T-helper 1 cell treated with Interleukin-12 subunit alpha and Interleukin-12 subunit beta and Interleukin-4 antibody, amounts not matched to agents 30 μg/mL and 1 μg/mL, for 36 hours (primary cell): ENCODE measurements at regions not wholly inside any gene's neighbourhood (a gene's known extent, or its start where the extent isn't known, plus 50 kb on each side); places are given as distances from the start of the nearest gene placed in this dataset.

Experiments used
- H3K27ac Mint-ChIP-seq: one replicate; pipeline ENCODE4 v1.8.0; 2021; ENCODE audit warnings: mild to moderate bottlenecking, mixed read lengths
- H3K27me3 Mint-ChIP-seq: one replicate; pipeline ENCODE4 v1.8.0; 2021; ENCODE audit warnings: low read depth, mixed read lengths
- H3K36me3 Mint-ChIP-seq: one replicate; pipeline ENCODE4 v1.8.0; 2021; ENCODE audit warnings: low read depth, mixed read lengths
- H3K4me1 Mint-ChIP-seq: one replicate; pipeline ENCODE4 v1.8.0; 2021; ENCODE audit warnings: low read depth, mixed read lengths
- H3K4me3 Mint-ChIP-seq: one replicate; pipeline ENCODE4 v1.8.0; 2021; ENCODE audit warnings: mild to moderate bottlenecking, moderate library complexity, mixed read lengths
- H3K9me3 Mint-ChIP-seq: one replicate; pipeline ENCODE4 v1.8.0; 2021; ENCODE audit warnings: mixed read lengths

DNA sequence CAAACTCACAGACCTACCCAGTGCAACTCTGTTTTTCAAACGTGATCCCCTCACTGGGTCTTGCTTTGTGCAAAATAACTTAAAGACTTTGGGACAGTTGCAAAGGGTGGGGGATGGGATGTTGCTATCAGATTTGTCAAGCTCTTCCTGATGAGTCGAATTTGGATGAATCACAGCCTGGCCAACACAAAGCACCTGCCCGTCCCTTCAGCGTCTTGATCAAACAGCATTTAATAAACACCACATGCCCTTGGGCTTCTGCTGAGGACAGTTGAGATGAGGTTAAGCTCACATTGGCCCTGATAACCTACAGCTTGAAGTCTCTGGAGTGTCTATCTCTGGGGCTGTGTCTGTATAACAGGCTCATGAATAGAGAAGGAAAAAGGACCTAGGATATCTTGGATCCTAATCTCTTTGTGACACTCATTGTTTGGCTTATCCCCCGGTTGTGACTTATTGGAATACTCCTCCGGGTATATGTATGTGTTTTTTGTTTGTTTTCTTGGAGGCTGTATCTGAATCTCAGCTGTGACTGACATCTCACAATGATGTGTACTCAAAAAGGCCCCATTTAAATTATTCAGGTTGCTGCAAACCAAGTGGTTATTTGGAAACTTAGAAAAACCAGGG is 132.6 kb upstream of the NAMPT start:
- no peak overlapping the region for H3K4me3 Mint-ChIP-seq
- peaks cover 20% of the 10 kb centered on the region for H3K9me3 Mint-ChIP-seq
- peaks cover 5% of the 10 kb centered on the region for H3K36me3 Mint-ChIP-seq
- peaks cover 29% of the 10 kb centered on the region for H3K4me1 Mint-ChIP-seq
- H3K27ac Mint-ChIP-seq, result no peak overlapping the region
- no peaks in the 10 kb centered on the region for H3K27me3 Mint-ChIP-seq

DNA sequence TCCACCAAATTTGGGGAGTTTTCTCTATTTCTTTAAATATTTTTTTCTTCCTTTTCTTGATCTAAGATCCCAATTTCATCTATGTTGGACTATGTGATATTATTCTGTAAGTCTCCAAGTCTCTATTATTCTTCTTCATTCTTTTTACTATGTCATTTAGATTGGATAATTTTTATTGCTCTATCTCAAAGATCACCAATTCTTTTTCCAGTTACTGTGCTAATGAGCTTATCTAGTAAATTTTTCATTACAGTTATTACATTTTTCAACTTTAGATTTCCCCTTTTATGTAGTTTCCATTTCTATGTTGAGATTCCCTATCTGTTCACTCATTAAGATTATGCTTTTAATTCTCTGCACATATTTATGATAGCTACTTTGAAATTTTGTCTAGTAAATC is 131.6 kb upstream of the NAMPT start:
- H3K9me3 Mint-ChIP-seq, result peaks cover 20% of the 10 kb centered on the region
- H3K27me3 Mint-ChIP-seq, result peaks cover 1% of the 10 kb centered on the region
- peaks cover 24% of the 10 kb centered on the region for H3K4me1 Mint-ChIP-seq
- H3K27ac Mint-ChIP-seq, result no peak overlapping the region
- H3K36me3 Mint-ChIP-seq, result peaks cover 5% of the 10 kb centered on the region
- H3K4me3 Mint-ChIP-seq, result no peak overlapping the region

DNA sequence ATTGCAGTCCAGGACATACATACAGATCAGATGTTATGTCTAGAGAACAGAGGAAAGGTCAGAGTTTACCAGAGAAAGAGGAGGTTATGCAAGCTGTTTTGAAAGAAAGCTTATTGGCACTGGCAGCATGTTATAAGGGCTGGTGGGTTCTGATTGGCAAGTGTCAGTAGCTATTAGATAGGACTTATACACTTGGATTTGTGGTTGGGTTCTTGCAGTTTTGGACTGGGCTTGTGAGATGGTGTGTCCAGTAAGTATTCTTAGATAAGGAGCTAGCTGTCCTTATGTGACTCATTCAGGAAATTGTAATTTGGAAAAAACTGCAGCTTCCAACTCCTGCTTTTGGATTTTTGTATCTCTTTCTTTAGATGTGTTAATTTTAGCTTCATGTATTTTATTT is 130.7 kb upstream of the NAMPT start:
- H3K27me3 Mint-ChIP-seq, result peaks cover 6% of the 10 kb centered on the region
- H3K9me3 Mint-ChIP-seq, result peaks cover 23% of the 10 kb centered on the region
- H3K36me3 Mint-ChIP-seq, result peaks cover 5% of the 10 kb centered on the region
- no peak overlapping the region for H3K27ac Mint-ChIP-seq
- peaks cover 21% of the 10 kb centered on the region for H3K4me1 Mint-ChIP-seq
- H3K4me3 Mint-ChIP-seq, result no peak overlapping the region

- Mint-ChIP-seq H3K27ac (no peak overlapping the region), H3K4me1 (peaks cover 10% of the 10 kb centered on the region), H3K27me3 (peaks cover 8% of the 10 kb centered on the region), H3K36me3 (peaks cover 5% of the 10 kb centered on the region), H3K4me3 (no peak overlapping the region), H3K9me3 (peaks cover 28% of the 10 kb centered on the region)
Observed at GRCh38 chr7:106413446-106413845, 128.7 kb upstream of the NAMPT start.

GRCh38 chr7:106405697-106406141 is 120.9 kb upstream of the NAMPT start:
- H3K9me3 Mint-ChIP-seq, result peaks cover 19% of the 10 kb centered on the region
- H3K27ac Mint-ChIP-seq, result peak overlapping the region; percentile 10

GRCh38 chr7:106402898-106403297 is 118.1 kb upstream of the NAMPT start:
- peaks cover 17% of the 10 kb centered on the region for H3K9me3 Mint-ChIP-seq
- H3K27ac Mint-ChIP-seq, result no peak overlapping the region
- peaks cover 12% of the 10 kb centered on the region for H3K4me1 Mint-ChIP-seq
- H3K4me3 Mint-ChIP-seq, result no peak overlapping the region
- H3K36me3 Mint-ChIP-seq, result no peaks in the 10 kb centered on the region
- peaks cover 56% of the 10 kb centered on the region for H3K27me3 Mint-ChIP-seq

More at GRCh38 chr7:106405697-106406141, 120.9 kb upstream of the NAMPT start:
- Mint-ChIP-seq H3K4me3 (no peak overlapping the region), H3K27me3 (peaks cover 43% of the 10 kb centered on the region), H3K36me3 (no peaks in the 10 kb centered on the region), H3K4me1 (peaks cover 15% of the 10 kb centered on the region)

DNA sequence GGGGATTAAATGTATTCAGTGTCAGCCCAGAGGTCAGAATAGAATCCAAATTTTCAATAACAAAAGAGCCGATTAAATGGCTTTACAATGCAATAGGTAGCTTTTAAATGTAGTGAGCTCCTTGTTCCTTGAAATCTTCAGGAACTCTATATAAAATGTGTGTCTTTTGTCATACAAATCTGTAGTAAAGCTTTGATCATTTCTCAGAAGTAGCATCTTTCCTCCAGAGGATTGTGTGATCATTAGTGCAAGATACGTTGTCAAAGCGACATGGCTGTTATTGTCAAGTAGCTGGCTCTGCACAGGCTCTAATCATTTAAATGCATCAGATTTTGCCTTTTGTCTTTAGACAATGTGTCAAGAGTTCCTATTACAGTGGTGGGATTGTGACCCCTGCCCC is 116.1 kb upstream of the NAMPT start:
- H3K27me3 Mint-ChIP-seq, result peaks cover 55% of the 10 kb centered on the region
- no peak overlapping the region for H3K4me3 Mint-ChIP-seq
- peaks cover 21% of the 10 kb centered on the region for H3K9me3 Mint-ChIP-seq
- H3K36me3 Mint-ChIP-seq, result no peaks in the 10 kb centered on the region
- no peak overlapping the region for H3K27ac Mint-ChIP-seq
- H3K4me1 Mint-ChIP-seq, result peaks cover 8% of the 10 kb centered on the region

DNA sequence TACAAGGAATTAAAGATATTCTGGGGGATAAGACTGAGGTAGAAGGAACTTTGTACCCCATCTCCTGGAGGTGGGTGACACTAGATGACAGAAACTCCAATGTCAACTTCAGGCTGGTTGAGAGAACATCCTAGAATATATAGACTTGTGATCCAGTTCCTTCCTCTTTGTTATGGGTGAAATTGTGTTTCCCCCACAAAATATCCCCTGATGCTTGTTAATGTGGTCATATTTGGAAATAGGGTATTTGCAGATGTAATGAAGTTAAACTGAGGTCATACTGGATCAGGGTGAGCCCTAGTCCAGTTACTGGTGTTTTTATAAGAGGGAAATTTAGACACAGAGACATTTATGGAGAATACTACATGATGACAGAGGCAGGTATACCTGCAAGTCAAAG is 114.0 kb upstream of the NAMPT start:
- Mint-ChIP-seq H3K36me3 (no peaks in the 10 kb centered on the region), H3K4me3 (no peak overlapping the region), H3K27me3 (peaks cover 62% of the 10 kb centered on the region), H3K9me3 (peaks cover 16% of the 10 kb centered on the region), H3K4me1 (no peaks in the 10 kb centered on the region), H3K27ac (no peak overlapping the region)

DNA sequence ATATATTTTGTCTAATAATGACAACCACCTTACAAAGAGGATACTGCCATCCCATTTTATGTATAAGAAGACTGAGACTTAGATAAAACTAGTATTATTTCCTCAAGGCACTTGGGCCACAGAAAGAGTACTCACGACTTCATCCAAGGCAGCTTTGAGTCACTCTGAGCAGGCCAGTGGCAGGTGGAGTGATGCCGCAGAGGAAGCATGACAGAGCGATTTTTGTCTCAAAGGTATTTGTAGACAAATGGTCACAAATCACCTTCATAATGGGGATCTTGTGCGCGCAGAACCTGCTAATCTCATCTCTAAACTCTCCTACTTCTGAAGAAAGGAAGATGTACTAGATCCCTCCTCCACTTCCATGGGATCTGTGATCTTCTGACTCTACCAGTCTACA is 113.2 kb upstream of the NAMPT start:
- H3K27me3 Mint-ChIP-seq, result peaks cover 57% of the 10 kb centered on the region
- no peak overlapping the region for H3K27ac Mint-ChIP-seq
- H3K9me3 Mint-ChIP-seq, result peaks cover 9% of the 10 kb centered on the region
- no peak overlapping the region for H3K4me3 Mint-ChIP-seq
- no peaks in the 10 kb centered on the region for H3K4me1 Mint-ChIP-seq
- no peaks in the 10 kb centered on the region for H3K36me3 Mint-ChIP-seq

DNA sequence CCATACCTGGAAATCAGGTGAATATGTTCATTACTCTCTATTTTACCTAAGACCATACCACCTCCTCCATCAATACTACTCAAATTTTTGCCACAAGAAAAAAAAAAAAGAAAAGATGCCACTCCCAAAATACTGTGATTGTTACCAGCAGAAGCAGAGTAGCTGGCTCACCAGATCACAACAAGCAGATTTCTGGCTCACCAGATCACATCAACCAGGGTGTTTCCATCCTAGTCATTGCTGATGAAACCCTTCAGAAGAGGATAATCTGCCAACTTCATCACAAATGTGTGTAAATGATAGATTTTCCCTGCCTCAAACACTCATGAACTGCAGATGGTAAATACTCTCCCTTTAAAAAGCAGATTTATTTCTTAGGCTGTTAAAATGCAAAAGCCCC is 109.7 kb upstream of the NAMPT start:
- no peaks in the 10 kb centered on the region for H3K4me1 Mint-ChIP-seq
- no peaks in the 10 kb centered on the region for H3K36me3 Mint-ChIP-seq
- peaks cover 9% of the 10 kb centered on the region for H3K9me3 Mint-ChIP-seq
- H3K27me3 Mint-ChIP-seq, result peaks cover 32% of the 10 kb centered on the region
- H3K27ac Mint-ChIP-seq, result no peak overlapping the region
- no peak overlapping the region for H3K4me3 Mint-ChIP-seq

DNA sequence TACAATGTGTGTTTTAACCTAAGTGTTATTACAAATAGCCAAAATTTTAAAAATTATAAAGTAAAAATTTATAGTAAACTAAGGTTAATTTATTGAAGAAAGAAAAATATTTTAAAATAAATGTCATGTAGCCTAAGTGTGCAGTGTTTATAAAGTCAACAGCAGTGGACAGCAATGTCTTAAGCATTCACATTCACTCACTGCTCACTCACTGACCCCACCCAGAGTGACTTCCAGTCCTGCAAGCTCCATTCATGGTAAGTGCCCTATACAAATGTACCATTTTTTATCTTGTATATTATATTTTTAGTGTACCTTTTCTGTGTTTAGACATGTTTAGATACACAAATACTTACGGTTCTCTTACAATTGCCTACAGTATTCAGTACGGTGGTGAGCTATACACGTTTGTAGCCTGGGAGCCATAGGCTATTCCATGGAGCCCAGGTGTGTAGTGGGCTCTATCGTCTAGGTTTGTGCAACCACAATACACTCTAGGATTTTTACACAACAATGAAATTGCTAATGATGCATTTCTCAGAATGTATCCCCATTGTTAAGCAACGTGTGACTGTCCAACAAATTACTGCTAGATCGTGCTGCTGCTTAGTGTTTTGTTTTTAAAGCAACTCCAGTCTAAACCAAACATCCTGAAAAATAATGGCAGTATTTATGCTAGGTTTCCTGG is 108.9 kb upstream of the NAMPT start:
- Mint-ChIP-seq H3K4me1 (no peaks in the 10 kb centered on the region), H3K9me3 (peaks cover 9% of the 10 kb centered on the region), H3K36me3 (no peaks in the 10 kb centered on the region), H3K27ac (no peak overlapping the region), H3K4me3 (no peak overlapping the region), H3K27me3 (peaks cover 29% of the 10 kb centered on the region)

DNA sequence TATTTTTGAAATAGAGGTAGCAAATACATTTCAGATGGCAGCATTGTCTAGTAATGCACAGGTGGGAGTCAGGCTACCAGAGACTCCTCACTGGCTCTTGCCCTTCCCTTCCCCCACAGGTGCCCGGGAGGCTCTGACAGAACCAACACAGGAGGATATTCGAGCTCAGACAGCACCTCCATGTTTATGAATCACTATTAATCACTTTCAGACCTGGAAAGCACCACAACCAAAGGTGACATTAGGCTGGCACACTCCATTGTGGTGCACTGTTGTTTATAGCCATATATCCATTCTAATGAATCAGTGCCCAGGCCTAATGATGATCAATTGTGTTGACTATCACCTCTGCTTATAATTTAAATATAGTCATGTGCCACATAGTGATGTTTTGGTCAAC is 107.8 kb upstream of the NAMPT start:
- H3K27me3 Mint-ChIP-seq, result peaks cover 24% of the 10 kb centered on the region
- H3K4me1 Mint-ChIP-seq, result no peaks in the 10 kb centered on the region
- H3K27ac Mint-ChIP-seq, result no peak overlapping the region
- no peak overlapping the region for H3K4me3 Mint-ChIP-seq
- H3K36me3 Mint-ChIP-seq, result no peaks in the 10 kb centered on the region
- peaks cover 4% of the 10 kb centered on the region for H3K9me3 Mint-ChIP-seq

- H3K9me3 Mint-ChIP-seq, result no peaks in the 10 kb centered on the region
- H3K27ac Mint-ChIP-seq, result no peak overlapping the region
- no peak overlapping the region for H3K4me3 Mint-ChIP-seq
- peaks cover 24% of the 10 kb centered on the region for H3K27me3 Mint-ChIP-seq
- no peaks in the 10 kb centered on the region for H3K4me1 Mint-ChIP-seq
- no peaks in the 10 kb centered on the region for H3K36me3 Mint-ChIP-seq
Observed at GRCh38 chr7:106392144-106392543, 107.4 kb upstream of the NAMPT start.

GRCh38 chr7:106386958-106387357 is 102.2 kb upstream of the NAMPT start:
- H3K27me3 Mint-ChIP-seq, result peaks cover 14% of the 10 kb centered on the region
- H3K27ac Mint-ChIP-seq, result no peak overlapping the region
- H3K4me3 Mint-ChIP-seq, result no peak overlapping the region
- no peaks in the 10 kb centered on the region for H3K4me1 Mint-ChIP-seq
- H3K36me3 Mint-ChIP-seq, result peaks cover 1% of the 10 kb centered on the region
- H3K9me3 Mint-ChIP-seq, result no peaks in the 10 kb centered on the region

DNA sequence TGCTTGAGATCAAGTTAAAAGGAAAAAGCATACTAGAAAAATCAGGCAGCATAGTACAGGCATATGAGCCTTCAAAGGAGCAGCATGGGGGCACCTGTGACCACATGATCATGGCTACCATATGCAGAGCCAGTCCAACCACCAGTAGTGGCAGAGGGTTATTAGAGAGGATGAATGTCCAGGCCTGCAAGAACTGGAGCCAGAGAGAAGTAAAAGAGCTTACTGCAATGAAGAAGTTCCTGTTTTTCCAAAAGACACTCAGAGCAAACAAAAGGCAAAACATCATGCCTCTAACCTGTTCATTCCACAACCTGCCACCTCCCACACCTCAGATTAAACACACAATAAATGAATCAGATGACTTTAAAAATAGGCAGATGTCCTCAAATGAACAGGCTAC is 99.6 kb upstream of the NAMPT start:
- peaks cover 1% of the 10 kb centered on the region for H3K36me3 Mint-ChIP-seq
- H3K4me1 Mint-ChIP-seq, result peaks cover 2% of the 10 kb centered on the region
- no peak overlapping the region for H3K27ac Mint-ChIP-seq
- no peak overlapping the region for H3K4me3 Mint-ChIP-seq
- peaks cover 11% of the 10 kb centered on the region for H3K27me3 Mint-ChIP-seq
- H3K9me3 Mint-ChIP-seq, result no peaks in the 10 kb centered on the region
